GM13977 (cell line): ENCODE measurements at regions not wholly inside any gene's neighbourhood (a gene's known extent, or its start where the extent isn't known, plus 50 kb on each side); places are given as distances from the start of the nearest gene placed in this dataset.
"Not testable (repeated sequence)": the region's sequence is repeated elsewhere in the genome, so short reads cannot be mapped to it uniquely, and the experiment has no call there.

ENCODE experiments used
- DNase-seq: peaks from one replicate; pipeline ENCODE4 v3.0.0; 2012; ENCODE audit warnings: low spot score
- in situ Hi-C: fragments of 300-500 bp; cut with MboI; formaldehyde crosslinking; loops from one replicate; pipeline ENCODE4 v1.12.0; 2022; ENCODE audit warnings: low sequenced_read_pairs, low pct_unique_long_range_greater_than_20kb, mixed read lengths, inconsistent platforms; ENCODE audit not compliant: unreplicated experiment
- TF ChIP-seq, protein P1 (sequence below): IDR thresholded peaks from 2 replicates; pipeline ENCODE4 v1.5.1; 2012; ENCODE audit warnings: mild to moderate bottlenecking, control low read depth; ENCODE audit not compliant: insufficient read depth; ENCODE audit errors: extremely low read depth, missing control alignments

DNA sequence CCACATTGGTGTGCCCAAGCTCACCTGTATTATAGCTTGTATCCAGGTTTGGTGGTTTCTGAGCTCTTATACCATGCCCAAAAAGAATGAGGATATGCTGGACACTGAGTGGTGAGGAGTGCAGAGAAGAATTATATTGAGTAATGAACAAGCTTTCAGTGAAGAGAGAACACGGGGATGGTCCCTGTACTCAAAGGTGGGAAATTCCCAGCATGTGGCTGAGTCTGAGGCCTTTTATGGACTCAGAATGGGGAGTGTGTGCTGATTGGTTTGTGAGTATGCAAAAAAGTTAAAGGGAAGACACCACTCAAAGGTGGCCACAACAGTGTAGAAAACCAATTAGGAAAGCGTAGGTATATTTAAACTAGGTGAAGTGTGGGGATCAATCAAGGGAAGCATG lies 191.2 kb upstream of the SLITRK6 start:
- DNase-seq = no peak
- TF ChIP-seq, protein P1, sequence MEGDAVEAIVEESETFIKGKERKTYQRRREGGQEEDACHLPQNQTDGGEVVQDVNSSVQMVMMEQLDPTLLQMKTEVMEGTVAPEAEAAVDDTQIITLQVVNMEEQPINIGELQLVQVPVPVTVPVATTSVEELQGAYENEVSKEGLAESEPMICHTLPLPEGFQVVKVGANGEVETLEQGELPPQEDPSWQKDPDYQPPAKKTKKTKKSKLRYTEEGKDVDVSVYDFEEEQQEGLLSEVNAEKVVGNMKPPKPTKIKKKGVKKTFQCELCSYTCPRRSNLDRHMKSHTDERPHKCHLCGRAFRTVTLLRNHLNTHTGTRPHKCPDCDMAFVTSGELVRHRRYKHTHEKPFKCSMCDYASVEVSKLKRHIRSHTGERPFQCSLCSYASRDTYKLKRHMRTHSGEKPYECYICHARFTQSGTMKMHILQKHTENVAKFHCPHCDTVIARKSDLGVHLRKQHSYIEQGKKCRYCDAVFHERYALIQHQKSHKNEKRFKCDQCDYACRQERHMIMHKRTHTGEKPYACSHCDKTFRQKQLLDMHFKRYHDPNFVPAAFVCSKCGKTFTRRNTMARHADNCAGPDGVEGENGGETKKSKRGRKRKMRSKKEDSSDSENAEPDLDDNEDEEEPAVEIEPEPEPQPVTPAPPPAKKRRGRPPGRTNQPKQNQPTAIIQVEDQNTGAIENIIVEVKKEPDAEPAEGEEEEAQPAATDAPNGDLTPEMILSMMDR = no peak
- in situ Hi-C loops = no loop called here

DNA sequence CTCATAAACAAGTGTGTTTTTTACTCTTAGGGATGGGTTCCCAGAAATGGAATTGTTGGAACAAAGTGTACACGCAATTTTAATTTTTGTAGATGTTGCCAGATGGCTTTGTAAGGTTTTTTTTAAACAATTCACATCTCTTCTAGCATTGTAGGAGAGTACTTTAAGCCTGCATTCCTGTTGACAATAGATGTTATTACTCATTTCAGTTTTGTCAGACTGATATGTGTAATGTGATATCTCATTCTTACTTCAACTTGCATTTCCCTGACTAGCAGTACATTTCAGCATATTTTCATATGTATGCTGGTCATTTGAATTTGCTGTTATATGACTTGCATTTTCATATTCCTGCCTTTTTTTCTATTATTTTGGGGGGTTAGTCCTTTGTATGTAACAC lies 186.6 kb upstream of the SLITRK6 start:
- in situ Hi-C loops = no loop called here
- TF ChIP-seq, protein P1 = no peak
- no peak for DNase-seq

DNA sequence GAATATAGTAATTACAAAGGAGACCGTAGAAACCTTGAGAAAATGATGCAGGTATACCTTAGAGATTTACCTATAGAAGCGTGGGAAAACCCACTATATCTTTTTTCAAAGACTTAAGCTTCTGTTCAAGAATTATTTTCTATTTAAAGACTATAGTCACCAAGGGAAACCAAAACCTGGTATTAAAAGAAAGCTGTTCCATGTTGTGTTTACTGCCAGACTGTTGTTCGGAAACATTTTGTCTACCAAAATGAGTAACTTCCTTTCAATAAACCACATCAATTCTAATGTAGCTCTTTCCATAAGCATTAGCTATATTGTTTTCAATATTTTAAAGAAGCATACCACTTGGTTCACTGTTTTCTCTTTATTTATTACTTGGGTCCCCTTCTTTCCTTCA lies 182.9 kb upstream of the SLITRK6 start:
- in situ Hi-C loops = no loop called here
- TF ChIP-seq, protein P1 = no peak
- DNase-seq = no peak

DNA sequence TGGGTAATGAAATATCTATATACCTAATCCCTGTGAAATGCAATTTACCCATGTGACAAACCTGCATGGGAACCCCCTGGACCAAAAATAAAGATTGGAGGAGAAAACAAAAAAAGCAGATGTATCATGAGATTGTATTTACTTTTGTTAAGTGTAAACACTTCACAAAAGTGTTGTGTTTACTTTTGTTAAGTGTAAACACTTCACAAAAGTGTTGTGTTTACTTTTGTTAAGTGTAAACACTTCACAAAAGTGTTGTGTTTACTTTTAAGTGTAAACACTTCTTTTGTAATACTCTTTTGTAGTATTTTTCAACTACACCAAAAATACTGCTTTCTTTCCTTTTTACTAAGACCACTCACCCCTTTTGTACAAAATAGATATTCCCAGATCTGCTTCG lies 181.2 kb upstream of the SLITRK6 start:
- DNase-seq, in situ Hi-C loops: not testable (repeated sequence)

DNA sequence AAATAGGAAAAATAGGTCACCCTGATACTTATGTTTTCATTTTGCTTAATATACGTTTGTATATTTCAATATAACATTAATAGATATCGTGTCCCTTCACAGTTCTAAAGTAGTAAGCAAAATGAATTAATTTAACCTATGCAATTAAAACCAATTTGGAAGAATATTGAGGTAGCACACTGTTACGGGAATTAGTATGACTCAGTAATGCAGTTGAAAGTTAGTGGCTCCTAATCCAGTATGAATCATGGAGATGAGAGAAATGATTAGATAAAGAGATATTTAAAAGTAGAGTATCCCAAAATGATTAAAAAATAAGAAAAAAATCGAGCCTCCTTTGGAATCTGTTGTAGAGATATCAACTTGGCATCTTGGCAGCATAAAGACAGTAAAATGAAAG lies 177.0 kb upstream of the SLITRK6 start:
- TF ChIP-seq, protein P1 = no peak
- no peak for DNase-seq
- in situ Hi-C loops = no loop called here

DNA sequence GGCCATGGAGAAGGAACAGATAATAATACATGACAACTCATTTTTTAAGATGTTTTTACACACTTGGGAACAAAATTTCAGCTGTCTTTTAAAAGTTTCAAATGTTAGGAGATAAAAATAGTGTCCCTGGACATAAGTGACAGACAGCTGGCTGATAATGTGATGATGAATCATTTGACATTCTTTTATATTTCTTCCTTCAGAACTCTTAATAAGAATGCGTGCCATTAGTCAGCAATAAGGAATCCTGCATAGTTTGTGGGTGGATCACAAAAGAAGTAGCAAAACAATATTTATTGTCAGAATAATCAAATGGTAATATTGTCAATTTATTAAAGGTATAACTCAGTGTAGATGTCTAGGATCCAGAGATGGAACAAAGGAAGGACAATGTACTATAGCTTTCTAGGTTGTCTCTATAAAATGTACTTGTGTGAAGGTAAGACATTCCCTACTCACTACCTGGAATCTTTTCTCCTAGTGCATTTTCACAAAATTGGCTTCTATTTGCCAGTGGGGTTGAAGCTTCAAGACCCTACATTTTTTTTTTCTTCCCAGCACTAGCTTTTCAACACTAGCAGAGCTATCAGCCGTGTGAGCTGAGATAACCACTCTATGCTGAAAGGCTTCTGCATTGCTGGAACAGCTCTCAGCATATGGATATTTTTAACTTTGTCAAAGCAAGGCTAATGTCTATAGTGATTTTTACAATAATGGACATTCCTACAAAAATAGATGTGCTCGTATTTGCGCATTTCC lies 175.6 kb upstream of the SLITRK6 start:
- TF ChIP-seq, protein P1 = no peak
- DNase-seq = no peak
- in situ Hi-C loops = no loop called here

DNA sequence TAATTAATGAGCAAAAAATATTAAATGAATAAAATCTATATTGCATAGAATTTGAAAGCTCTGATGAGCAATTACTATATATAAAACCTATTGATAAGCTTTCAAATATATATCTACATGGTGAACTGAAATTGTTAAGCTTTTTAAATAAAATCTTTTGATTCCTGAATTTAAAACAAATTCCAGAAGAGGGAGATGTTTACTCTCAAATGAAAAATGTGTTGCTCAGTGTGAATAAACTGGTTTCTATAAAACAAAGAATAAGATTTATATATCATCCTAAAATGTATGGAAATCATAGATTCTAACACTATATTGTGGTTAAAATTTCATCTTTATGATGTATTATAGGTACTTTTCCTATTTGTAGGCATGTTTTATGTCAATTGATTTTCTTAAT lies 171.5 kb upstream of the SLITRK6 start:
- TF ChIP-seq, protein P1 = no peak
- in situ Hi-C loops = no loop called here
- DNase-seq = no peak
